HT1080 (cell line): ENCODE measurements at regions not wholly inside any gene's neighbourhood (a gene's known extent, or its start where the extent isn't known, plus 50 kb on each side); places are given as distances from the start of the nearest gene placed in this dataset.

Experiments
- DNase-seq: peaks from one replicate; pipeline ENCODE4 v3.0.0-alpha.2; 2015; ENCODE audit warnings: low read depth

- DNase-seq, result no peak
Observed at GRCh38 chr6:106918115-106918514, 56.4 kb downstream of the CD24 start.

- DNase-seq, result no peak
Observed at GRCh38 chr6:106916891-106917290, 57.6 kb downstream of the CD24 start.

GRCh38 chr6:106913676-106914280 lies 60.8 kb downstream of the CD24 start:
- DNase-seq, result no peak

- DNase-seq, result no peak
Observed at GRCh38 chr6:106913111-106913510, 61.4 kb downstream of the CD24 start.

- DNase-seq, result no peak
Observed at GRCh38 chr6:106912091-106912490, 62.4 kb downstream of the CD24 start.

- DNase-seq, result no peak
Observed at GRCh38 chr6:106910999-106911949, 63.3 kb downstream of the CD24 start.

- no peak for DNase-seq
Observed at GRCh38 chr6:106908386-106908840, 66.1 kb downstream of the CD24 start.

GRCh38 chr6:106907754-106908153 lies 66.8 kb downstream of the CD24 start:
- no peak for DNase-seq

GRCh38 chr6:106906232-106906631 lies 68.3 kb downstream of the CD24 start:
- no peak for DNase-seq

- no peak for DNase-seq
Observed at GRCh38 chr6:106903299-106903698, 71.2 kb downstream of the CD24 start.

- DNase-seq, result no peak
Observed at GRCh38 chr6:106901062-106901461, 73.5 kb downstream of the CD24 start.

GRCh38 chr6:106899697-106900096 lies 74.8 kb downstream of the CD24 start:
- no peak for DNase-seq

GRCh38 chr6:106897580-106897979 lies 76.9 kb downstream of the CD24 start:
- DNase-seq, result no peak

- DNase-seq, result no peak
Observed at GRCh38 chr6:106895703-106896040, 78.9 kb downstream of the CD24 start.

- DNase-seq, result peak; percentile 58
Observed at GRCh38 chr6:106894978-106895702, 79.4 kb downstream of the CD24 start.

GRCh38 chr6:106892186-106892585 lies 82.3 kb downstream of the CD24 start:
- no peak for DNase-seq

- no peak for DNase-seq
Observed at GRCh38 chr6:106890447-106890846, 84.1 kb downstream of the CD24 start.

GRCh38 chr6:106889692-106890091 lies 84.8 kb downstream of the CD24 start:
- no peak for DNase-seq

GRCh38 chr6:106886922-106887797 lies 87.4 kb downstream of the CD24 start:
- no peak for DNase-seq

GRCh38 chr6:106886081-106886843 lies 88.3 kb downstream of the CD24 start:
- DNase-seq, result no peak
